GM21447 (cell line): ENCODE measurements at regions not wholly inside any gene's neighbourhood (a gene's known extent, or its start where the extent isn't known, plus 50 kb on each side); places are given as distances from the start of the nearest gene placed in this dataset.

Experiments
- ATAC-seq: cut with Tn5 transposase; IDR thresholded peaks from one replicate; pipeline ENCODE4 v1.9.1; 2021; ENCODE audit not compliant: unreplicated experiment

DNA sequence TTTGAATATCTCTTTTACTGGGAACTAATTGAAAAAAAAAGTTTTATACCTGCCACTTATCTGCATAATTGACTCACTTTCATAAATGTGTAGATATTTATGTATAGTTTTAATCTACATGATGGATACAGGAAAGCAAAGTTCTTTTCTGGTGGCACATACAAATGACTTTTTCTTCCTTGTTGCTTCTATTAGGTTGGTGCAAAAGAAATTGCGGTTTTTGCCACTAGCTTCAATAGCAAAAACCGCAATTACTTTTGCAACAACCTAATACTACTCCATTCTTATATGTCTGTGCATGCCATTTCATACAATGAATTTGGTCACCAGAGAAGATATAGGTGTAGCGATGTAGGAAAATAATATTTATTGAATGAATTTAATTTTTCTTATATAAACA, 344.5 kb upstream of the PCDH20 start:
- no peak for ATAC-seq

DNA sequence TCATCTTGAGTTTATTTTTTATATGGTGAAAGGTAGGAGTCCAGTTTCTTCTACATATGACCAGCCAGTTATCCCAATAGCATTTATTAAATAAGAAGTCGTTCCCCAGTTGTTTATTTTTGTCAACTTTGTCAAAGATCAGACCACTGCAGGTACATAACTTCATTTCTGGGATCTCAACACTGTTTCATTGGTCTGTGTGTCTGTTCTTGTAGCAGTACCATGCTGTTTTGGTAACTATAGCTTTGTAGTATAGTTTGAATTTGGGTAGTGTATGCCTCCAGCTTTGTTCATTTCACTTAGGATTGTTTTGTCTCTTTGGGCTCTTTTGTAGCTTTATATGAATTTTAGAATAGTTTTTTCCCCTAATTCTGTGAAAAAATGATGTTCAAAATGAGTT, 340.4 kb upstream of the PCDH20 start:
- no peak for ATAC-seq

DNA sequence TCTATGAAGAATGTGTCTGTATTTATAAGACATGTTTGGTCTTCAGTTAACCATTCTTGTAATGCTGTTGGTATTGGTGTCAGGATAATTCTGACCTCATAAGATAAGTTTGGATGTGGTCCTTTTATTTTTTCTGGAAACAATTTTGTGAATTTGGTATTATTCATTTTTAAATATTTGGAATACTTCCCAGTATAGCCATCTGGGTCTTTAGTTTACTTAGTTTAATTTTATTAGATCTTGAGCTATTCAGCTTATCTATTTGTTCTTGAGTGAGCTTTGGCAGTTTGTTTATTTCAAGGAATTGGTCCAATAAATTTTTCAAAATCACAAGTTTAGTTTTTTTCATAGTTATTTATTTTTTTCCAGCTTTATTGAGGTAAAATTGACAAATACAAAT, 335.4 kb upstream of the PCDH20 start:
- ATAC-seq, result no peak

DNA sequence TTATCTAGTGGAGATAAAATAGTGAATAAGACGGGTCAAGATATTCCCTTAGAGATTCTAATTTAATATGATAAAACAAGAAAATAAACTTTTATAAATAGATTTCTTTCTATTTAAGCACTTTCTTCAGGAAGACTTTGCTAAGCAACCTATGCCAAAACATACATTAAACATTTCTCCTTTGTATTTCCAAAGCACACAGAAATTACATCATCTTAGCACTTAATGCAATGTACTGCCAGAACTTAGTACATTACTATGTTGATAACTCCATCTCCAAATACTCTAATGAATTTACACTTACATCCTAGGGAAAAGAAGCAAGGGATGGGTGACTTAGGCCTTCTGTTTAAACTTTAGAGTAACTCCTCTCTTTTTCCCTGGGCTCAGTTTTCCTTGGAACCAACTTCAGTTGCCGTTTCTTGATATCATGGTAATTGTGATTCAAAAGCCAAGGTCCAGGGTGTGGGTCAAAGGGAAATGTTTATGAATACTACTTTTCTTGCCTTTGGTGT, 322.6 kb upstream of the PCDH20 start:
- no peak for ATAC-seq

DNA sequence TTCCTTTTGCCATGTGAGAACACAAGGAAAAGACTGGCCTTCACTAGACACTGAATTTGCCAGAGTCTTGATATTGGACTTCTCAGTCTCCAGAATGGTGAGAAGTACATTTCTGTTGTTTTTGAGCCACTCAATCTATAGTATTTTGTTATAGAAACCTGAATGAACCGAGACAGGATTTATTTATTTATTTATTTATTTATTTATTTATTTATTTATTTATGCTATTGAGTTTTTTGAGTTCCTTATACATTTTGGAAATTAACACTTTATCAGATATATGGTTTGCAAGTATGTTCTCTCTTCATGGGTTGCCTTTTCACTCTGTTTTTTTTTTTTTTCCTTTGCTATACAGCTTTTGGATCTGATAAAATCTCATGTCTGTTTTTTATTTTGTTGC, 319.0 kb upstream of the PCDH20 start:
- ATAC-seq, result no peak

DNA sequence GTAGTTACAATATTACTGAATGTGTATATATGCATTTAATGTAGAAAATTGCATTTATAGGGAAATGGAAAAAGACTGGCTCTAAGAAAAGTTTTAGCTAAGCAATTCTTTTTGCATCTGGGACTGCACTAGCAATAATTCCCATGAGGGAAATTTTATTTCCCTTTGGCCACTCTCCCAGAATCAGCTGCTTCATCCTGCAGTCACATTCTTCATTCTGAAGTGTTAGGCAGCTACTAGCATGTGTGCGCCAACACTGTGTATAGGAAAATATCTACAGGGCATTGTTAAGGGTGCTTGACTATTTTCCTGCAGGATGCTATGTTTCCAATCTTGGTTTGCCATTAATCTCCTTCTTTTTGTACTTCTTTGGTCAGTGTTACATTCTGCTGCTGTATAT, 312.8 kb upstream of the PCDH20 start:
- ATAC-seq, result no peak

DNA sequence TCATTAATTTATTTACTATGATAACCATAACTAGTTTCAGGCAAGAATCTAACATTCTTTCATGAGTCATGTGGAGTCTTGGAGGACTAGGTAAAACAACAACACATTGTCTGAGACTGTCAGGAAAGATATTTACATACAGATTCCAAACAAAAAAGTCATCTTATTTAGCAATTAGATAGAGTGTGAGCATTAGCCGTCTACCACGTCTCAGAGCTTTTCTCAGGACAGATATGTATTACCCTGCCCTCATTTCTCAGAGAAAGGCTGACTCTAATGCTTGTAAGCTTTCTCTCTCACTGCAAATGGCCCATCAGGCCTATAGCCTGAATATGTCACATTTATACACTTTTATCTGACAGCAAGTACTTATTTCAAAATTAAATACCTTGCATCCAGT, 312.1 kb upstream of the PCDH20 start:
- no peak for ATAC-seq

DNA sequence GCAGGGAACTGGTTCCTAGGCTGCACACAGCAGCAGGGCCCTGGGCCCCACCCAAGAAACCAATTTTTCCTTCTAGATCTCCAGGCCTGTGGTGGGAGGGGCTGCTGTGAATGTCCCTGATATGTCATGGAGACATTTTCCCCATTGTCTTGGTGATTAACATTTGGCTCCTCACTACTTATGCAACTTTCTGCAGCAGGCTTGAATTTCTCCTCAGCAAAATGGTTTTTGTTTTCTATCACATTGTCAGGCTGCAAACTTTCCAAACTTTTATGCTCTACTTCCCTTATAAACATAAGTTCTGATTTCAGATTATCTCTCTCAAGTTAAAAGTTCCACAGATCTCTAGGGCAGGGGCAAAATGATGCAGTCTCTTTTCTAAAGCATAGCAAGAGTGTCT, 310.2 kb upstream of the PCDH20 start:
- ATAC-seq, result no peak

DNA sequence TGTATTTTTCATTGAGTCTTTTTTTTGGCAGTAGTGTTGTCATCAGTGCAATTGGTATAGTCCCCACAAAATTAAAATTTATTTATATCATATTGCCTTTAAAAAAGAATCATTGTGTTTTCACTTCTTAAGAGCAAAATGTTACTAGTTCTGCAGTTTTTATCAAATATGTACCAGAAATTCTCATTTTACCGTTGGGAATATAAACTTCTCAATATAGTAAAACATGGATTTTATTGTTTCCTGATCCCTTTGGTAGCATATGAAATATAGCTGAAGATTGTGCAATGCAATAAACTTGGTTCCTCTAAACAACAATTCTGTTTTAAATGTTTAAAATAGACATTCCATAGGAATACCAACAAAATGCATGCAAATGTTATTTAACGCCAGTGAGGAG, 306.5 kb upstream of the PCDH20 start:
- no peak for ATAC-seq

DNA sequence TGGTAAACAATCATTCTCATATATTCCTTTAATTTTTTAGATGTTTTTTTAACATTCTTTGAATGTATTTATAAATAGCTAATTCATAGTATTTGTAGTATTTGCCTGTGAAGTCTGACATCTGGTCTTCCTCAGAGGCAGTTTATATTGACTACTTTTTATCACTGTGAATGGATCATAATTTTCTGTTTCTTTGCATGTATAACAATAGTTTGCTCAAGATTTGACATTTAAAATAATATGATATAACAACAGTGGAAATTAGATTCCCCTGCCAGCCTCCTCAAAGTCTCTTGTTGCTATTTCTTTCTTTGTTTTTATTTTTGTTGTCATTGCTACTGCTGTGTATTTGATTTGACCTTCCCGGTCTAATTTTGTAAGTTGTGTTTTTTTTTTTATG, 297.0 kb upstream of the PCDH20 start:
- ATAC-seq, result no peak

DNA sequence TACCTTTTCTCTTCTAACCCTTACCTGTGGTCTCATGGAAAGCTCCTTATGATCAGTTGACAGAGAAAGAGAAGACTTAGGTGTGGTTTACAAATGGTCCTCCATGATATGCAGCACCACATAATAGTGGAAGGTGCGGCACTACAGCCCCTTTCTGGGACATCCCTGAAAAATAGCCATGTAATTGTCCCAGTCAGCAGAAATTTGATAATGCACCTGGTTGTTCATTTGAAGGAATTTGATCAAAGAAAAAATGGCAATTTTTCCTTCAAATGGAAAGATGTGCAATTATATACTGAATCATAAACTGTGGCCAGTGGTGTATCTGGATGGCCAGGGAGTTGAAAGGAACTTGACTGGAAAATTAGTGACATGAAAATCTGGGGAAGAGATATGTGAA, 293.6 kb upstream of the PCDH20 start:
- no peak for ATAC-seq

DNA sequence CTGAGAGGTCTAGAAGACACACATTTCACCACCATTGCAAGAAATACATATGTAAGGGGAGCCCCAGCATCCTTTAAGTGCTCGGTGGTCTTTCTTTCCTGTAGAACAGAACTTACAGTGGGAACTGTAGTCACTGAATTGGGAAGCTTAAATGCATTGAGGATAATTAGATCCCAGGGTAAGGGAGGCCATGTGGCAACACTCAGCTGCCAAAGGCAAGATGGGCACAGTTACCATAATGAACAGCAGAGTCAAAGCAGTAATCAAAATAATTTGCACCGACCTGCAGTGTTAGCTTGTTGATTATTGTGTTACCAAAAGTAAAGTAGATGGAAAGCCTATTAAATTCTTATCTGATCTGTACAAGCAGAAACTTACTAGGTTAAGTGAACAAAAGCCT, 291.2 kb upstream of the PCDH20 start:
- no peak for ATAC-seq

DNA sequence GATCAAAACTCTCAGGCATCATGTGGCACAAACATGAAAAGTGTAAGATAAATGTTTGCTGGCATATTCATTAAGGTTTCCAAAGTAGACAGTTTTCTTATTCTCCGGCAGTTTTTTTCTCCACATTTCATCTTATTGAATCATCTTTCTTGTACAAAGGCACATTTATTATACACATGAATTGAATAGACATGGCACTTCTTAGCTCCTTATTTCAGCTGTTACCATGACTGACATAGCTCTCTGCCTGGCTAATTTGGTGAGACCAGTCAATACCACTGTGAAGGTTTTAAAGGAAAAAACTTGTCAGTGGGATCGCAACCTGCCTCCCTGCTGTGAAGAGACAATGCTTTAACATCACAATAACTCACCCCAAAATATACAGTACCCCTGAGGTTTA, 285.0 kb upstream of the PCDH20 start:
- ATAC-seq, result no peak

DNA sequence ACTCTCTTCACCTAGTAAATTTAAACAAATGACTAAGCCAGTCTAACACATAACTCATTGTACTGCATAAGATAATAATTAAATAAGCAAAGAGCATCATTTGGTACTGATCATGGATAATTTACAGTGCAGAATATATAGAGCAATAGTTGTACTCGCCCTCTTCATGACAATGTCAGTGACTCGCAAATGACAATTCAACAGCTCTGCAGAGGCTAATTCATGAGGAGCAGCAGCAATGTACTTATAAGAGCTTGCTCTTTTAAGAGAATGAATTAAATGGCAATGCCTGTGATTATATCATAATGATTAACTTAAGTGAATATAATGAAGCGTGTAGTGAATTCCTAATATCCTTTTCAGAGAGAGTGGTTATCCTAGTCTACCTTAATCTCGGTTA, 284.5 kb upstream of the PCDH20 start:
- ATAC-seq, result no peak

DNA sequence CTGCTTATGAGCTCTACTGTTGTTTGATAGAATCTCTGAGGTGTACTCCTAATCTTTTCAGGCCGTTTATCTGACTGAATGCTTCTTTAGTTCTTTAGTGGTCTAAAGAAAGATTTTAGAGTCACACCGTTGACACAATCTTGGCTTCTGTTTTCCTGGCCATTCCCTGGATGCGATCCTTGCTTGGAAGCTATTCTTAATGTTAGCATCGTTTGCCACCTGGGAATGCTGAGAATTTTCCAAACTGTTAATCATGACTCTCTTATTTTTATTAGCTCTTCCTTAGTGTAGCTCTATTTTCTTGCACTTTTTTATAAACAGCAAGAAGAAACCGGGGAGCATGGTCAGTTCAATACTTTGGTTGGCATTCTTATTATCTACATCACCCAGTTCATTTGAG, 281.0 kb upstream of the PCDH20 start:
- no peak for ATAC-seq

DNA sequence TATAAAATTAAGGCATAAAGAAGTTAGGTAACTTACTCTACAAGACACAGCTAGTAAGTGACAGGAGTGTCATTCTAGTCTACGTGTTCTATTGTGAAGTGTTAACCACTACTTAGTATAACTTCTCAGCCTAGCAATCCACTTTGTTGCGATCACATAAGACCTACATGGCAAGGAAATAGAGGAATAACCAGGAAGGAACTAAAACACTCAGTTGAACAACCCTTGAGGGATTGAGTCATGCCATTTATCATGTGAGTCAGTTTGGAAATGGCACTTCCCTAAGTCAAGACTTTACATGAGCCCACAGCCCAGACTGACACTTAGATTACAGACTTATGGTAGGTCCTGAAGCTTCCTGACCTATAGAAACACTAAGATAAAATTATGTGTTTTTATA, 279.5 kb upstream of the PCDH20 start:
- ATAC-seq, result no peak

DNA sequence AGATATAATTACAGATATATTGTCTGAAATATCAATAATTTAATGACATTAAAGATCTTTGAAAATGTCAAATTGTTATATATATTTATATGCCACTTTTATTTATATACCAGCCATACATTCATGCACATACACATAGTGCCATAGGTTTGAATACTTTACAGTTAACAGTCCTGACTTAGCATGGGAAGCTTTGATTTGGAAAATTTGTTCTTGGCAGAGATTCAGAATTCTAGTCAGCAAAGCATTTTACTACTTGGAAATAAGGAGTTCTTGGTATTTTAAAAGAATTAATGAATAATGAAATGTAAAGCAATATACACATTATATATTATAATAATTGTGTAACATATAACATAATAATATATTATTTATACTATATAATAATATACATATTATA, 277.0 kb upstream of the PCDH20 start:
- ATAC-seq, result no peak

DNA sequence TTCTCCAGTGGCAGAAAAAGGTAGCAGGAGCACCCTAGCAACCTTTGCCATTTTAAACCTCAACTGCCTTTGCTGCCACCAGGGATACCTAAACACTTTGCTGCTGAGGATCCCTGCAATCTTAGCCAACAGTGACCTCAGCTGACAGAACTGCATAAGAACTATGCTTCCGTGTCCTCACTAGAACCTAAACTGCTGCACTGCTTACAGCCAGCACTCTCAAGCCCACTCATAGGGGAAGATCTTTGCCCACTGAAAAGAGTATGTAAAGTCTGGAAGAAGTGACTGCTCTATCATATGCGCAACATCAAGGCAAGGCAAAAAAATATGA, 270.0 kb upstream of the PCDH20 start:
- no peak for ATAC-seq

DNA sequence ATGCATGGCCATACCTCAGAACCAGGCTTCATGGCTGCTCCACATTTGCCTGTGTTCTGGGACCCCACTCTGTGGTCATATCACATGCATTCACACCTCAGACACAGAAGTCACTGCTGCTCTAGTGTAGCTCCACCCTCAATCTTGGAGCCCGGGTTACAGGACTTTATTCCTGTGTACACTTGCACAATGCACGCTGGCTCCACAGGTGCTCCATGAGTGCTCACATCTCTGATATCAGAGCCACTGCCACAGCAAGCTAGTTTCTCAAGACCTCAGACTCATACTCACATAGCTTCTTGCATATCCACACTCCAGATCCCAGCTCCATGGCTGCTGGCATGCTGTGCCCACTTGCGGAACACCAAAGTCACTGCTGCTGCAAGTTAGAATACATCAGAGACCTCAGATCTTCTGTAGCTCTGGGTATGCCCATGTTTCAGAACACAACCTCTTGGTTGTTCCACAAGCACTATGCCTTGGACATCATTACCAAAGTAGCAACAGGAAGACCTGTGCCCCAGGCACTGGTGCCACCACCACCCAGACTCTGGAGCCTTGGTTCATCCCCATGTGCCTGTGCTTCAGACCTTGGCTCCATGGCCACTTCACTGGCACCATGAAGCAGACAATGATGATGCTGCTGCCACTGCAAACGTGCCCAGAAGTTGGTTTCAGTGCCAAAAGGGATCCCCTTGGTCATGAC, 269.5 kb upstream of the PCDH20 start:
- ATAC-seq, result no peak

DNA sequence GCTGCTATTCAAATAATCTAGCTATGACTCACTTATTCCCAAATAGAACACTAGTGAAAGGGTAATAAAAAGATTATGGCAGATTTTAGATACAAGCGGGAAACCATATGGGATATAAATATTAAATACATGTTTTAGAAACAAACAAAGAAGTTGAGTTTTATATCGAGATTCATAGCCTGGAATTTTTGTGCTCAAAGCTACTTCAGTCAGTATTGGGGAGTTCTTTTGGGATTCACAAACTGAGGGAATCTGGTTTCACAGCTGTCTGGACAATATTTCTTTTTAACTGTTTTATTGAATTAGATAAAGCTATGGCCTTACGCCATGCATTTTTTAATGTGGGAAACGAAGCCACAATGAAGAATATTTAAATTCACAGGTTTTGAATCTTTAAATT, 257.1 kb upstream of the PCDH20 start:
- no peak for ATAC-seq

DNA sequence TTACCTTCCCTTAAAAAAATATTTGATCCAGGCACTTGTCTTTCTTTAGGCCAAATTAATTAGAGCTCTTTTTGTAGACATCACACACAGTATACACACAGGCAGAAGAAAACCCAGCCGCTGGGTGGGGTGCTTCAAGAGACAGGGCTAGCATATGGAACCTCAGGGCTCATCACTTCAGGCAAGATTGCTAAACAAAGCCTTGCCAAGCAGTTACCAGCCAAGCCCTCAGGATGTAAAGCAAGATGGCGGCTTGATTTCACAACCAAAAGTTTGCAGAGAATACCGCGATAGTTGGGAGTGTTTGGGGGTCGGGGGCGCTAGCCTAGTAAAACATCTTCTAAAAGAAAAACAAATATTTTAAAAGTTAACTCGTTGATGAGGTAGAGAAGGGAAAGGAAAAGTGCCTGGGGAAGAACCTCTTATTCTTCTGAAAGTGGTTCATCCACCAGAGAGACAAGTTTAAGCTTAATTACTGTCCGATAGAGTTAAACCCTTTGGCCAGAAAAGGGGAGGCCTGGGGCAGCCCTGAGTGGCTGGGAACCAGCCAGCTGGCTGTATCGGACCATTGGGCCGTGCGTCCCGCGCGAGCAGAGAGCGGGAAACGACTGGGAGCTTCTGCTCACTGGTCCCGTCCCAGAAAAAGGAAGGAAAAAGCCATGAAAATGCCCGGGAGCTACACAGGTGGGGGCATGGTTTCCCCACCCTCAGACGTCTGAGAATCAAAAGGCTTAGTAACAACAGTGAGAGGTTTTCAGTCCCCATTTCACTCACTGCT, 254.9 kb upstream of the PCDH20 start:
- ATAC-seq, result no peak

DNA sequence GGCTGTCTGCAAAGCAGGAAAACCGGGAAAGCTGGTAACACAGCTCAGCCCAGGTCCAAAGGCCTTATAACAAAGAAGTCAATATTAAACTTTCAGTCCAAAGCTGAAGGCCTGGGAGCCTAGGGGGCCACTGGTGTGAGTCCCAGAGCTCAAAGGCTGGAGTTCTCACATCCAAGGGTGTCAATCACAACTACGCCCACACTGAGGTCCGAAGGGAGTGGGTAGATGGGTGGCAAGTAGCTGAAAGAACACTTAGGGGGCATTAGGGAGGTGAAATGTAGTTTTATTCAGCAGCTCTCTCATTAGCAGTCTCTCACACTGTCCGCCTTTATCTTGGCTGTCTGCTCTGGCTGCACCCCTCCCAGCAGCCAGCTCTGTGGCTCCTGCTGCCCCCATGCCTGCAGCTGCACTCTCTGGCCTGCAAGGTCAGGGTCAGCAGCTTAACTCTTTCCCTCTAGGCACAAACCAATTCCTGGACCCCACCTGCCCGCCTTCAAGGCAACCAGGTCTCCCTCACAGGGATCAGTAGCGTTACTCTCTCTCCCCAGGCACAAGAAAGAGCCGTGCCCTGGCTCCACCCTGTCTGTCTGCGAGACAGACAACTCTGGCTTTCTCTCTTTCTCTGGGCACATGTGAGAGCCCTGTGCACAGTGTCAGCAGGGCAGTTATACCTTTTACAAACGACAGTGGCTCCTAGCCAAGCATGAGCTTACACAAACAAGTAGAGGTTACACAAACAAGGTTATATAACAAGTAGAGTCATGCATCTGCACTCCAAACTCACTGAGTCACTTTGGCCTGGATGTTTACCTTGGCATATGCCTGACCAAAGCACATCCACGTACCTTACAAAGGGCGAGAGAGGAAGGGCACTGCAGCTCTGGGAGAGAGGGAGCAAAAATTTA, 249.4 kb upstream of the PCDH20 start:
- no peak for ATAC-seq
